ENCODE measurements at regions not wholly inside any gene's neighbourhood (a gene's known extent, or its start where the extent isn't known, plus 50 kb on each side); places are given as distances from the start of the nearest gene placed in this dataset.

DNA sequence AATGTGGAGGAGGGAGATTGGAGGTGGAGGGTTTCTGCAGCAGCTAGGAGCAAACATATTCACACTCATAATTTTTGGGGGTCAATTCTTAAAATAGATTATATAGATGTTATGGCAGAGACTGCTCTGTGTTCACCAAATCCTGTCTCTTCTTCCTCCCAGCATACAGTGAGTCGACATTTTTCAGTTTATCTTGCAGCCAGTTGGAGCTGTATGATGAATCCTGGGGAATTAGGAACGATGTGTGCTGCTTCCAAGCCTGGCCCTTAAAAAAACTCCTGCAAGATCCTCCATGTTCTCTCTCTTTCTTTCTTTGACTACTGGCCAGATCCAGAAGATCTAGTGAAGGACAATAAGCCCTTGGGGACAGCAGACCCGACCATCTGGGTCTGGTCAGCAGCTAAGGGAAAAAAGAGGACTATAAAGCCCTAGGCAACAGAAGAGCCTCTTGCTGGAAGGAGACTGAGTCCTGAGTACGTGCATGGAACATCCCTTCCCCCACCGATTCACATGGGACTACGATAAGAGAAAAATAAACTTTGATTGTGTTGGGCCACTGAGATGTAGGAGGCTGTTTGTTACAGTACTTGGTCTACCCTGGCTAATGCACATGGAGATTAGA lies 55.8 kb upstream of the POMP start:
- TF ChIP-seq, protein P1, sequence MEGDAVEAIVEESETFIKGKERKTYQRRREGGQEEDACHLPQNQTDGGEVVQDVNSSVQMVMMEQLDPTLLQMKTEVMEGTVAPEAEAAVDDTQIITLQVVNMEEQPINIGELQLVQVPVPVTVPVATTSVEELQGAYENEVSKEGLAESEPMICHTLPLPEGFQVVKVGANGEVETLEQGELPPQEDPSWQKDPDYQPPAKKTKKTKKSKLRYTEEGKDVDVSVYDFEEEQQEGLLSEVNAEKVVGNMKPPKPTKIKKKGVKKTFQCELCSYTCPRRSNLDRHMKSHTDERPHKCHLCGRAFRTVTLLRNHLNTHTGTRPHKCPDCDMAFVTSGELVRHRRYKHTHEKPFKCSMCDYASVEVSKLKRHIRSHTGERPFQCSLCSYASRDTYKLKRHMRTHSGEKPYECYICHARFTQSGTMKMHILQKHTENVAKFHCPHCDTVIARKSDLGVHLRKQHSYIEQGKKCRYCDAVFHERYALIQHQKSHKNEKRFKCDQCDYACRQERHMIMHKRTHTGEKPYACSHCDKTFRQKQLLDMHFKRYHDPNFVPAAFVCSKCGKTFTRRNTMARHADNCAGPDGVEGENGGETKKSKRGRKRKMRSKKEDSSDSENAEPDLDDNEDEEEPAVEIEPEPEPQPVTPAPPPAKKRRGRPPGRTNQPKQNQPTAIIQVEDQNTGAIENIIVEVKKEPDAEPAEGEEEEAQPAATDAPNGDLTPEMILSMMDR (IDR thresholded peaks at IDR 0.05 in 8 of 11, conservative IDR thresholded peaks at IDR 0.05 in 3 of 11): no peak
- TF ChIP-seq POLR2A (IDR thresholded peaks at IDR 0.05) (no peak), POLR2AphosphoS5 (IDR thresholded peaks at IDR 0.05) (no peak)

Measured in spleen (tissue), 7 donors.